Liver (tissue), 3 donors: ENCODE measurements at regions not wholly inside any gene's neighbourhood (a gene's known extent, or its start where the extent isn't known, plus 50 kb on each side); places are given as distances from the start of the nearest gene placed in this dataset.

ENCODE experiments used
- SP1 ChIP-seq: IDR thresholded peaks from 2 replicates; pipeline ENCODE4 v1.6.1; 2018; ENCODE audit warnings: antibody characterized with exemption, mild to moderate bottlenecking
- TAF1 ChIP-seq: conservative IDR thresholded peaks from 2 replicates; pipeline ENCODE4 v1.6.1; 2016; ENCODE audit warnings: antibody characterized with exemption, mild to moderate bottlenecking
- TF ChIP-seq, protein P1 (sequence below): IDR thresholded peaks from 2 replicates; pipeline ENCODE4 v1.6.1; 2016; ENCODE audit warnings: antibody characterized with exemption, mild to moderate bottlenecking
- TF ChIP-seq, protein P2 (sequence below): fragments of 150-350 bp; IDR thresholded peaks from 2 replicates; pipeline ENCODE4 v1.5.1; 2017; ENCODE audit warnings: improper control_type of control experiment, low read depth, low read length; ENCODE audit not compliant: missing input control
- donor health status: healthy.
- donor health status: healthy.

DNA sequence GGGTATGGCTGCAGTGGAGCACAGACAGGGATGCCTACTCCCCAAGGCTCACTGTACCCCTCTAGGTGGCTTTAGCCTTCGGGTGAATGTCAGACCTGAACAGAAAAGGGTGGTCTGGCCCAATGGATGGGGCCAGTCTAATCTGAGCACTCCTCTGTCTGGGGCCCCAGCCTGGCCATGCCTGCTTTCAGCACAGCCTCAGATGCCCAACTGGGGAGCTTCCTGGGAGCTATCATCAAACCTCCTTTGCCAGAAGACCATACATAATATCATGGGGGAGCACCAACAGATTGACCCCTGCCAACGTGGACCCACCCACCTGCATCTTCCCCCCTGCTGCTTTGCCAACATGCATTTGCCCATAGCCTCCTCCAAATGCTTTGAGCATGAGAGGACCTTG, 454.1 kb upstream of the KHDRBS2 start:
- TF ChIP-seq, protein P1, sequence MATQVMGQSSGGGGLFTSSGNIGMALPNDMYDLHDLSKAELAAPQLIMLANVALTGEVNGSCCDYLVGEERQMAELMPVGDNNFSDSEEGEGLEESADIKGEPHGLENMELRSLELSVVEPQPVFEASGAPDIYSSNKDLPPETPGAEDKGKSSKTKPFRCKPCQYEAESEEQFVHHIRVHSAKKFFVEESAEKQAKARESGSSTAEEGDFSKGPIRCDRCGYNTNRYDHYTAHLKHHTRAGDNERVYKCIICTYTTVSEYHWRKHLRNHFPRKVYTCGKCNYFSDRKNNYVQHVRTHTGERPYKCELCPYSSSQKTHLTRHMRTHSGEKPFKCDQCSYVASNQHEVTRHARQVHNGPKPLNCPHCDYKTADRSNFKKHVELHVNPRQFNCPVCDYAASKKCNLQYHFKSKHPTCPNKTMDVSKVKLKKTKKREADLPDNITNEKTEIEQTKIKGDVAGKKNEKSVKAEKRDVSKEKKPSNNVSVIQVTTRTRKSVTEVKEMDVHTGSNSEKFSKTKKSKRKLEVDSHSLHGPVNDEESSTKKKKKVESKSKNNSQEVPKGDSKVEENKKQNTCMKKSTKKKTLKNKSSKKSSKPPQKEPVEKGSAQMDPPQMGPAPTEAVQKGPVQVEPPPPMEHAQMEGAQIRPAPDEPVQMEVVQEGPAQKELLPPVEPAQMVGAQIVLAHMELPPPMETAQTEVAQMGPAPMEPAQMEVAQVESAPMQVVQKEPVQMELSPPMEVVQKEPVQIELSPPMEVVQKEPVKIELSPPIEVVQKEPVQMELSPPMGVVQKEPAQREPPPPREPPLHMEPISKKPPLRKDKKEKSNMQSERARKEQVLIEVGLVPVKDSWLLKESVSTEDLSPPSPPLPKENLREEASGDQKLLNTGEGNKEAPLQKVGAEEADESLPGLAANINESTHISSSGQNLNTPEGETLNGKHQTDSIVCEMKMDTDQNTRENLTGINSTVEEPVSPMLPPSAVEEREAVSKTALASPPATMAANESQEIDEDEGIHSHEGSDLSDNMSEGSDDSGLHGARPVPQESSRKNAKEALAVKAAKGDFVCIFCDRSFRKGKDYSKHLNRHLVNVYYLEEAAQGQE: no peak
- no peak for TF ChIP-seq SP1
- TF ChIP-seq, protein P2, sequence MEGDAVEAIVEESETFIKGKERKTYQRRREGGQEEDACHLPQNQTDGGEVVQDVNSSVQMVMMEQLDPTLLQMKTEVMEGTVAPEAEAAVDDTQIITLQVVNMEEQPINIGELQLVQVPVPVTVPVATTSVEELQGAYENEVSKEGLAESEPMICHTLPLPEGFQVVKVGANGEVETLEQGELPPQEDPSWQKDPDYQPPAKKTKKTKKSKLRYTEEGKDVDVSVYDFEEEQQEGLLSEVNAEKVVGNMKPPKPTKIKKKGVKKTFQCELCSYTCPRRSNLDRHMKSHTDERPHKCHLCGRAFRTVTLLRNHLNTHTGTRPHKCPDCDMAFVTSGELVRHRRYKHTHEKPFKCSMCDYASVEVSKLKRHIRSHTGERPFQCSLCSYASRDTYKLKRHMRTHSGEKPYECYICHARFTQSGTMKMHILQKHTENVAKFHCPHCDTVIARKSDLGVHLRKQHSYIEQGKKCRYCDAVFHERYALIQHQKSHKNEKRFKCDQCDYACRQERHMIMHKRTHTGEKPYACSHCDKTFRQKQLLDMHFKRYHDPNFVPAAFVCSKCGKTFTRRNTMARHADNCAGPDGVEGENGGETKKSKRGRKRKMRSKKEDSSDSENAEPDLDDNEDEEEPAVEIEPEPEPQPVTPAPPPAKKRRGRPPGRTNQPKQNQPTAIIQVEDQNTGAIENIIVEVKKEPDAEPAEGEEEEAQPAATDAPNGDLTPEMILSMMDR: no peak
- no peak for TF ChIP-seq TAF1
